ENCODE measurements at regions not wholly inside any gene's neighbourhood (a gene's known extent, or its start where the extent isn't known, plus 50 kb on each side); places are given as distances from the start of the nearest gene placed in this dataset.

GRCh38 chr12:28827861-28828260, 321.2 kb upstream of the FAR2 start:
- DNase-seq = no peak
- no peak overlapping the region for H3K9ac ChIP-seq (ENCODE audit: low read depth, low read length)
- TF ChIP-seq EZH2 (IDR thresholded peaks at IDR 0.05; ENCODE audit: borderline replicate concordance, low read depth, low read length, severe bottlenecking) (no peak), CTCF (IDR thresholded peaks at IDR 0.05; ENCODE audit: borderline replicate concordance, extremely low read depth, low read length, poor library complexity, severe bottlenecking) (no peak)
- H3K4me3 ChIP-seq (ENCODE audit: low read depth in 1 of 2, low read length in 2 of 2) = no peak overlapping the region
- no peak overlapping the region for H3K27ac ChIP-seq (ENCODE audit: low read length)
- no peaks in the 10 kb centered on the region for H4K20me1 ChIP-seq (ENCODE audit: insufficient read depth, low read length)
- no peaks in the 10 kb centered on the region for H3K79me2 ChIP-seq (ENCODE audit: insufficient read depth, low read length)
- H3K36me3 ChIP-seq (ENCODE audit: insufficient read depth, low read length) = no peaks in the 10 kb centered on the region
- H3K4me1 ChIP-seq (ENCODE audit: insufficient read depth, low read length) = no peaks in the 10 kb centered on the region
- no peaks in the 10 kb centered on the region for H3K9me3 ChIP-seq (ENCODE audit: insufficient read depth, low read length, severe bottlenecking)
- no peak overlapping the region for H2AFZ ChIP-seq (ENCODE audit: low read depth, low read length)
- no peak for ATAC-seq (ENCODE audit: insufficient read depth, low read depth)
- H3K4me2 ChIP-seq (ENCODE audit: insufficient read depth, low read length) = no peak overlapping the region
- H3K27me3 ChIP-seq (ENCODE audit: insufficient read depth, low read length, poor library complexity) = no peaks in the 10 kb centered on the region

- DNase-seq = no peak
- no peak overlapping the region for H3K27ac ChIP-seq (ENCODE audit: low read length)
- ATAC-seq (ENCODE audit: insufficient read depth, low read depth) = no peak
- H4K20me1 ChIP-seq (ENCODE audit: insufficient read depth, low read length) = no peaks in the 10 kb centered on the region
- H3K9ac ChIP-seq (ENCODE audit: low read depth, low read length) = no peak overlapping the region
- H3K36me3 ChIP-seq (ENCODE audit: insufficient read depth, low read length) = no peaks in the 10 kb centered on the region
- no peak overlapping the region for H3K4me2 ChIP-seq (ENCODE audit: insufficient read depth, low read length)
- H2AFZ ChIP-seq (ENCODE audit: low read depth, low read length) = no peak overlapping the region
- H3K4me1 ChIP-seq (ENCODE audit: insufficient read depth, low read length) = no peaks in the 10 kb centered on the region
- no peaks in the 10 kb centered on the region for H3K27me3 ChIP-seq (ENCODE audit: insufficient read depth, low read length, poor library complexity)
- H3K79me2 ChIP-seq (ENCODE audit: insufficient read depth, low read length) = no peaks in the 10 kb centered on the region
- no peaks in the 10 kb centered on the region for H3K9me3 ChIP-seq (ENCODE audit: insufficient read depth, low read length, severe bottlenecking)
- no peak overlapping the region for H3K4me3 ChIP-seq (ENCODE audit: low read depth in 1 of 2, low read length in 2 of 2)
- TF ChIP-seq CTCF (IDR thresholded peaks at IDR 0.05; ENCODE audit: borderline replicate concordance, extremely low read depth, low read length, poor library complexity, severe bottlenecking) (no peak), EZH2 (IDR thresholded peaks at IDR 0.05; ENCODE audit: borderline replicate concordance, low read depth, low read length, severe bottlenecking) (no peak)
Observed at GRCh38 chr12:28828318-28828717, 320.8 kb upstream of the FAR2 start.

GRCh38 chr12:28830491-28830890, 318.6 kb upstream of the FAR2 start:
- Histone ChIP-seq H4K20me1 (ENCODE audit: insufficient read depth, low read length) (no peaks in the 10 kb centered on the region), H3K27ac (ENCODE audit: low read length) (no peak overlapping the region), H3K4me3 (ENCODE audit: low read depth in 1 of 2, low read length in 2 of 2) (no peak overlapping the region), H3K27me3 (ENCODE audit: insufficient read depth, low read length, poor library complexity) (no peaks in the 10 kb centered on the region), H3K4me2 (ENCODE audit: insufficient read depth, low read length) (no peak overlapping the region), H3K4me1 (ENCODE audit: insufficient read depth, low read length) (no peaks in the 10 kb centered on the region), H3K9me3 (ENCODE audit: insufficient read depth, low read length, severe bottlenecking) (no peaks in the 10 kb centered on the region), H2AFZ (ENCODE audit: low read depth, low read length) (no peak overlapping the region), H3K9ac (ENCODE audit: low read depth, low read length) (no peak overlapping the region), H3K36me3 (ENCODE audit: insufficient read depth, low read length) (no peaks in the 10 kb centered on the region), H3K79me2 (ENCODE audit: insufficient read depth, low read length) (no peaks in the 10 kb centered on the region)
- DNase-seq (no peak), ATAC-seq (ENCODE audit: insufficient read depth, low read depth) (no peak)
- no peak for TF ChIP-seq CTCF (IDR thresholded peaks at IDR 0.05; ENCODE audit: borderline replicate concordance, extremely low read depth, low read length, poor library complexity, severe bottlenecking)
- no peak for TF ChIP-seq EZH2 (IDR thresholded peaks at IDR 0.05; ENCODE audit: borderline replicate concordance, low read depth, low read length, severe bottlenecking)

- Histone ChIP-seq H4K20me1 (ENCODE audit: insufficient read depth, low read length) (no peaks in the 10 kb centered on the region), H3K36me3 (ENCODE audit: insufficient read depth, low read length) (no peaks in the 10 kb centered on the region), H3K27ac (ENCODE audit: low read length) (no peak overlapping the region), H3K27me3 (ENCODE audit: insufficient read depth, low read length, poor library complexity) (no peaks in the 10 kb centered on the region), H3K9me3 (ENCODE audit: insufficient read depth, low read length, severe bottlenecking) (no peaks in the 10 kb centered on the region), H2AFZ (ENCODE audit: low read depth, low read length) (no peak overlapping the region), H3K9ac (ENCODE audit: low read depth, low read length) (no peak overlapping the region), H3K79me2 (ENCODE audit: insufficient read depth, low read length) (no peaks in the 10 kb centered on the region), H3K4me1 (ENCODE audit: insufficient read depth, low read length) (no peaks in the 10 kb centered on the region), H3K4me3 (ENCODE audit: low read depth in 1 of 2, low read length in 2 of 2) (no peak overlapping the region), H3K4me2 (ENCODE audit: insufficient read depth, low read length) (no peak overlapping the region)
- TF ChIP-seq EZH2 (IDR thresholded peaks at IDR 0.05; ENCODE audit: borderline replicate concordance, low read depth, low read length, severe bottlenecking) (no peak), CTCF (IDR thresholded peaks at IDR 0.05; ENCODE audit: borderline replicate concordance, extremely low read depth, low read length, poor library complexity, severe bottlenecking) (no peak)
- DNase-seq (no peak), ATAC-seq (ENCODE audit: insufficient read depth, low read depth) (no peak)
Observed at GRCh38 chr12:28844718-28845117, 304.4 kb upstream of the FAR2 start.
